ENCODE measurements at regions not wholly inside any gene's neighbourhood (a gene's known extent, or its start where the extent isn't known, plus 50 kb on each side); places are given as distances from the start of the nearest gene placed in this dataset.
A peak's percentile ranks its signal among the peaks of the same experiment; 100 is the strongest.

- no peak overlapping the region for H3K9ac ChIP-seq (ENCODE audit: low read length)
- H3K36me3 ChIP-seq (ENCODE audit: control insufficient read depth, insufficient read depth, low read length), result no peaks in the 10 kb centered on the region
- H3K4me2 ChIP-seq (ENCODE audit: low read length), result no peak overlapping the region
- no peak overlapping the region for H4K5ac ChIP-seq (ENCODE audit: low read length)
- no peak overlapping the region for H3K4ac ChIP-seq (ENCODE audit: low read depth, low read length)
- no peak overlapping the region for H2AK5ac ChIP-seq (ENCODE audit: low read length)
- H2BK5ac ChIP-seq (ENCODE audit: low read length), result no peak overlapping the region
- H3K79me2 ChIP-seq (ENCODE audit: control insufficient read depth, insufficient read depth, low read length), result no peaks in the 10 kb centered on the region
- no peaks in the 10 kb centered on the region for H3K4me1 ChIP-seq (ENCODE audit: control insufficient read depth, low read depth, low read length)
- H4K8ac ChIP-seq (ENCODE audit: low read depth, low read length), result no peak overlapping the region
- WGBS (ENCODE audit: extremely low coverage, insufficient coverage, low lambda C conversion rate), result no CpG with 5 or more reads among the region's 3 CpGs
- H3K27me3 ChIP-seq (ENCODE audit: insufficient read depth, low read length, poor library complexity), result no peaks in the 10 kb centered on the region
- H3K56ac ChIP-seq (ENCODE audit: low read length), result no peak overlapping the region
- H3K27ac ChIP-seq (ENCODE audit: low read depth, low read length), result no peak overlapping the region
- H2BK120ac ChIP-seq (ENCODE audit: low read depth, low read length), result no peak overlapping the region
- H3K79me1 ChIP-seq (ENCODE audit: low read length), result no peaks in the 10 kb centered on the region
- H3K18ac ChIP-seq (ENCODE audit: low read length), result no peak overlapping the region
- DNase-seq, result no peak
- no peak overlapping the region for H3K4me3 ChIP-seq (ENCODE audit: low read length)
- H2BK15ac ChIP-seq (replicated peaks; ENCODE audit: low read depth), result no peak overlapping the region
- no peak overlapping the region for H3K23ac ChIP-seq (ENCODE audit: low read length)
These were observed 198.4 kb downstream of the COPRS start for GRCh38 chr17:31660684-31661083.

DNA sequence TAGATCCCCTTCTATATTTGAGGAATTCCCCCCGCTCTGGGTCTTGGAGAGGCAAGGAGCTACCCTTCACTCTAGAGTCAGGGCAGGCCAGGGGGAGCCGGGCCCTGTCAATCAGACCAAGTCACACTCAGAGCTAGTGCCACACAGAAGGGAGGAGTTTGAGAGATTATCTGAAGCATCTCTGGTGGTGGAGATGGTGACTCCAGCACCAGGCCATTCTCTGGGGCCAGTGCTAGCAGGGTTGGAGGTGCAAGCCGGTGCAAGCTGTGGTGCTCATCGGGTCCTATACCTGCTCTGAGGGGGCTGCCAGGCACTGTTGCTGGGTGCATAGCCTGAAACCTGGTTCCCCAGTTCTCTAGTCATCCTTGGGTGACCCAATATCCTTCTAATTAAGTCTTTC lies 201.2 kb downstream of the COPRS start:
- Histone ChIP-seq H3K23ac (ENCODE audit: low read length) (no peak overlapping the region), H3K27me3 (ENCODE audit: insufficient read depth, low read length, poor library complexity) (no peaks in the 10 kb centered on the region), H3K4me3 (ENCODE audit: low read length) (no peak overlapping the region), H3K79me1 (ENCODE audit: low read length) (no peaks in the 10 kb centered on the region), H3K4ac (ENCODE audit: low read depth, low read length) (no peak overlapping the region), H3K18ac (ENCODE audit: low read length) (no peak overlapping the region), H2AK5ac (ENCODE audit: low read length) (no peak overlapping the region), H3K27ac (ENCODE audit: low read depth, low read length) (no peak overlapping the region), H4K5ac (ENCODE audit: low read length) (no peak overlapping the region), H3K56ac (ENCODE audit: low read length) (no peak overlapping the region), H2BK120ac (ENCODE audit: low read depth, low read length) (no peak overlapping the region), H3K9ac (ENCODE audit: low read length) (no peak overlapping the region), H2BK15ac (replicated peaks; ENCODE audit: low read depth) (no peak overlapping the region), H2BK5ac (ENCODE audit: low read length) (no peak overlapping the region), H3K36me3 (ENCODE audit: control insufficient read depth, insufficient read depth, low read length) (no peaks in the 10 kb centered on the region), H3K79me2 (ENCODE audit: control insufficient read depth, insufficient read depth, low read length) (no peaks in the 10 kb centered on the region), H3K4me2 (ENCODE audit: low read length) (no peak overlapping the region), H3K4me1 (ENCODE audit: control insufficient read depth, low read depth, low read length) (no peaks in the 10 kb centered on the region), H4K8ac (ENCODE audit: low read depth, low read length) (no peak overlapping the region)
- no CpG with 5 or more reads among the region's 4 CpGs for WGBS (ENCODE audit: extremely low coverage, insufficient coverage, low lambda C conversion rate)
- no peak for DNase-seq

- Histone ChIP-seq H3K27ac (ENCODE audit: low read depth, low read length) (no peak overlapping the region), H2AK5ac (ENCODE audit: low read length) (no peak overlapping the region), H3K4ac (ENCODE audit: low read depth, low read length) (no peak overlapping the region), H3K23ac (ENCODE audit: low read length) (no peak overlapping the region), H3K4me2 (ENCODE audit: low read length) (no peak overlapping the region), H4K5ac (ENCODE audit: low read length) (no peak overlapping the region), H2BK120ac (ENCODE audit: low read depth, low read length) (no peak overlapping the region), H3K4me1 (ENCODE audit: control insufficient read depth, low read depth, low read length) (no peaks in the 10 kb centered on the region), H2BK5ac (ENCODE audit: low read length) (no peak overlapping the region), H3K18ac (ENCODE audit: low read length) (no peak overlapping the region), H3K79me1 (ENCODE audit: low read length) (no peaks in the 10 kb centered on the region), H4K8ac (ENCODE audit: low read depth, low read length) (no peak overlapping the region), H3K36me3 (ENCODE audit: control insufficient read depth, insufficient read depth, low read length) (no peaks in the 10 kb centered on the region), H3K9ac (ENCODE audit: low read length) (no peak overlapping the region), H3K4me3 (ENCODE audit: low read length) (no peak overlapping the region), H2BK15ac (replicated peaks; ENCODE audit: low read depth) (no peak overlapping the region), H3K56ac (ENCODE audit: low read length) (no peak overlapping the region), H3K79me2 (ENCODE audit: control insufficient read depth, insufficient read depth, low read length) (no peaks in the 10 kb centered on the region), H3K27me3 (ENCODE audit: insufficient read depth, low read length, poor library complexity) (no peaks in the 10 kb centered on the region)
- no CpG with 5 or more reads among the region's 8 CpGs for WGBS (ENCODE audit: extremely low coverage, insufficient coverage, low lambda C conversion rate)
- DNase-seq, result peak; percentile 35
These were observed 204.1 kb downstream of the COPRS start for GRCh38 chr17:31654936-31655335.

DNA sequence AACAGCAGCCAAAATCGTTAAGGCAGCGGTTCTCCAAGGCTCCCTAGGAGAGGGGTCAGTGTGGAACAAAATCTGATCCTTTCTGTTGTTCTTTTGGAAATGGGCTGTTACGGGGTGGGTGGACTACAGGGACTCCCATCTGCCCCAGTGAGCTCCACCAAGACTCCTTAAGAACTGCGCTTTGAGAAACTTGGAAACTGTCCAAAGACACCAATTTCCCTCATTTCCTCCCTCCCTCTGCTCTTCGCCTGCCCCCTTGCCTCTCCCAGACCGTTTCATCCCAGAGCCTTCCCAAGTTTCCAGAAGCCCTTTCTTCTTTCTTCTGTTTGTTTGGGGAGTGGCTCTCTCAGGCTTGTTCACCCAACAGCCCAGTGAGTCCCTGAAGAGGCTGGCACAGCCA lies 205.4 kb downstream of the COPRS start:
- no peak overlapping the region for H4K5ac ChIP-seq (ENCODE audit: low read length)
- WGBS (ENCODE audit: extremely low coverage, insufficient coverage, low lambda C conversion rate), result no CpG with 5 or more reads among the region's 6 CpGs
- H3K27ac ChIP-seq (ENCODE audit: low read depth, low read length), result no peak overlapping the region
- no peak overlapping the region for H3K23ac ChIP-seq (ENCODE audit: low read length)
- H2BK15ac ChIP-seq (replicated peaks; ENCODE audit: low read depth), result no peak overlapping the region
- DNase-seq, result no peak
- no peaks in the 10 kb centered on the region for H3K36me3 ChIP-seq (ENCODE audit: control insufficient read depth, insufficient read depth, low read length)
- H2BK5ac ChIP-seq (ENCODE audit: low read length), result no peak overlapping the region
- H3K4me1 ChIP-seq (ENCODE audit: control insufficient read depth, low read depth, low read length), result no peaks in the 10 kb centered on the region
- H2AK5ac ChIP-seq (ENCODE audit: low read length), result no peak overlapping the region
- H3K4ac ChIP-seq (ENCODE audit: low read depth, low read length), result no peak overlapping the region
- H2BK120ac ChIP-seq (ENCODE audit: low read depth, low read length), result no peak overlapping the region
- H3K4me3 ChIP-seq (ENCODE audit: low read length), result no peak overlapping the region
- H3K79me1 ChIP-seq (ENCODE audit: low read length), result no peaks in the 10 kb centered on the region
- no peak overlapping the region for H3K18ac ChIP-seq (ENCODE audit: low read length)
- no peak overlapping the region for H3K56ac ChIP-seq (ENCODE audit: low read length)
- no peak overlapping the region for H4K8ac ChIP-seq (ENCODE audit: low read depth, low read length)
- no peaks in the 10 kb centered on the region for H3K79me2 ChIP-seq (ENCODE audit: control insufficient read depth, insufficient read depth, low read length)
- no peak overlapping the region for H3K9ac ChIP-seq (ENCODE audit: low read length)
- H3K4me2 ChIP-seq (ENCODE audit: low read length), result no peak overlapping the region
- no peaks in the 10 kb centered on the region for H3K27me3 ChIP-seq (ENCODE audit: insufficient read depth, low read length, poor library complexity)

- Histone ChIP-seq H3K23ac (ENCODE audit: low read length) (no peak overlapping the region), H3K36me3 (ENCODE audit: control insufficient read depth, insufficient read depth, low read length) (no peaks in the 10 kb centered on the region), H3K79me2 (ENCODE audit: control insufficient read depth, insufficient read depth, low read length) (no peaks in the 10 kb centered on the region), H3K27me3 (ENCODE audit: insufficient read depth, low read length, poor library complexity) (no peaks in the 10 kb centered on the region), H3K4me1 (ENCODE audit: control insufficient read depth, low read depth, low read length) (no peaks in the 10 kb centered on the region), H4K8ac (ENCODE audit: low read depth, low read length) (no peak overlapping the region), H2BK5ac (ENCODE audit: low read length) (no peak overlapping the region), H4K5ac (ENCODE audit: low read length) (no peak overlapping the region), H3K4me2 (ENCODE audit: low read length) (no peak overlapping the region), H2BK120ac (ENCODE audit: low read depth, low read length) (no peak overlapping the region), H2AK5ac (ENCODE audit: low read length) (no peak overlapping the region), H2BK15ac (replicated peaks; ENCODE audit: low read depth) (no peak overlapping the region), H3K27ac (ENCODE audit: low read depth, low read length) (no peak overlapping the region), H3K4me3 (ENCODE audit: low read length) (no peak overlapping the region), H3K79me1 (ENCODE audit: low read length) (no peaks in the 10 kb centered on the region), H3K56ac (ENCODE audit: low read length) (no peak overlapping the region), H3K4ac (ENCODE audit: low read depth, low read length) (no peak overlapping the region), H3K18ac (ENCODE audit: low read length) (no peak overlapping the region), H3K9ac (ENCODE audit: low read length) (no peak overlapping the region)
- DNase-seq, result no peak
- WGBS (ENCODE audit: extremely low coverage, insufficient coverage, low lambda C conversion rate), result no CpG with 5 or more reads among the region's 5 CpGs
These were observed 208.1 kb downstream of the COPRS start for GRCh38 chr17:31650756-31651520.

GRCh38 chr17:31649302-31649701 lies 209.7 kb downstream of the COPRS start:
- no peak overlapping the region for H3K27ac ChIP-seq (ENCODE audit: low read depth, low read length)
- H3K56ac ChIP-seq (ENCODE audit: low read length), result no peak overlapping the region
- H3K4ac ChIP-seq (ENCODE audit: low read depth, low read length), result no peak overlapping the region
- H3K23ac ChIP-seq (ENCODE audit: low read length), result no peak overlapping the region
- H3K18ac ChIP-seq (ENCODE audit: low read length), result no peak overlapping the region
- H4K8ac ChIP-seq (ENCODE audit: low read depth, low read length), result no peak overlapping the region
- H2BK15ac ChIP-seq (replicated peaks; ENCODE audit: low read depth), result no peak overlapping the region
- no peak overlapping the region for H3K4me2 ChIP-seq (ENCODE audit: low read length)
- no CpG with 5 or more reads among the region's 3 CpGs for WGBS (ENCODE audit: extremely low coverage, insufficient coverage, low lambda C conversion rate)
- H3K36me3 ChIP-seq (ENCODE audit: control insufficient read depth, insufficient read depth, low read length), result no peaks in the 10 kb centered on the region
- no peak overlapping the region for H3K9ac ChIP-seq (ENCODE audit: low read length)
- H3K27me3 ChIP-seq (ENCODE audit: insufficient read depth, low read length, poor library complexity), result no peaks in the 10 kb centered on the region
- no peak overlapping the region for H2AK5ac ChIP-seq (ENCODE audit: low read length)
- no peak overlapping the region for H2BK5ac ChIP-seq (ENCODE audit: low read length)
- no peak overlapping the region for H3K4me3 ChIP-seq (ENCODE audit: low read length)
- no peaks in the 10 kb centered on the region for H3K79me2 ChIP-seq (ENCODE audit: control insufficient read depth, insufficient read depth, low read length)
- H2BK120ac ChIP-seq (ENCODE audit: low read depth, low read length), result no peak overlapping the region
- H4K5ac ChIP-seq (ENCODE audit: low read length), result no peak overlapping the region
- no peaks in the 10 kb centered on the region for H3K4me1 ChIP-seq (ENCODE audit: control insufficient read depth, low read depth, low read length)
- no peaks in the 10 kb centered on the region for H3K79me1 ChIP-seq (ENCODE audit: low read length)
- DNase-seq, result no peak

Data from mesendoderm (in vitro differentiated cells).